ENCODE measurements at regions not wholly inside any gene's neighbourhood (a gene's known extent, or its start where the extent isn't known, plus 50 kb on each side); places are given as distances from the start of the nearest gene placed in this dataset.

GRCh38 chr4:127445471-127445870 lies 187.3 kb upstream of the INTU start:
- Mint-ChIP-seq H3K27me3 (ENCODE audit: low read depth) (no peaks in the 10 kb centered on the region), H3K27ac (ENCODE audit: unreplicated experiment) (no peak overlapping the region), H3K4me1 (peaks cover 7% of the 10 kb centered on the region), H3K9me3 (no peaks in the 10 kb centered on the region), H3K36me3 (ENCODE audit: low read depth) (no peaks in the 10 kb centered on the region), H3K4me3 (no peak overlapping the region)
- DNase-seq (ENCODE audit: low read depth, low spot score) = no peak
- TF ChIP-seq CTCF (conservative IDR thresholded peaks at IDR 0.05) = no peak

DNA sequence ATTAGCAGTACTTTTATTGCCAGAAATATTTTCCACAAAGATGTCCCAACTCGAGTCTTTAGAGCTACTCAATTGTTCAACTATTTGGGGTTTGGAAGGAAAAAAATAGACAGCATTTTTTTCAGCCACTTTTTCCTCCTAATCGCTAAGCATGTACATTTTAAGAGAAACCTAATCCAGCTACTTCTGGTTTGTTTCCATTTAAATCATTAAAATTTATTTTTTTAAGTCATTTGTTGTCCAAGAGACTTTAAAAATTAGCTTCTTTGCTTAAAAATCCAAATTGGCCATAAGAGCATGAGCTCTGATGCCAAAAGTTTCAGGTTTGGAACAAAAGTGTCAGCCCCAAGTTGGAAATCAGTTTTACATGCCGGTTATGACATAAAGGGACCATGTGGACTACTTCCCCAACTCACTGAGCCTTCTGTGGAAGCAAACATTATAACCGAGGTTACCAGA lies 186.3 kb upstream of the INTU start:
- H3K27ac Mint-ChIP-seq (ENCODE audit: unreplicated experiment) = no peak overlapping the region
- DNase-seq (ENCODE audit: low read depth, low spot score) = no peak
- peaks cover 6% of the 10 kb centered on the region for H3K4me1 Mint-ChIP-seq
- TF ChIP-seq CTCF (conservative IDR thresholded peaks at IDR 0.05) = no peak
- no peak overlapping the region for H3K4me3 Mint-ChIP-seq
- H3K36me3 Mint-ChIP-seq (ENCODE audit: low read depth) = no peaks in the 10 kb centered on the region
- no peaks in the 10 kb centered on the region for H3K27me3 Mint-ChIP-seq (ENCODE audit: low read depth)
- no peaks in the 10 kb centered on the region for H3K9me3 Mint-ChIP-seq

DNA sequence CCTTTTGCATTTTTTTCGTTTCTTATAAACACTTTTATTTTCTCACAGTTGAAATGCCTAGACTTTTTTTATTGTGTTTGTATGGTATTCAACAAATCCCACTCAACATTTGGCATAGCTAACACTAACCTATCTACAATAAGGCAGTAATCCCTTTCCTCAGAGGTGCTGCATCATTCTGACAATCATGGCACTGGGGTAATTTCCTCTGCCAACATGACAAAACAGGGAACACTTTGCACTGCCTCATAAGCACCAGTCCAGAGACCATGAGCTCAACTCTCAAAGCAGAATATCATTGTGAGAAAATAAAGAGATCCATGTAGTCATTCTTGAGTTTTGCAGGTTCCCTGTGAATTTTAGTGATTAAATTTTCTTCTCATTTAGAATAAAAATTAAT lies 183.8 kb upstream of the INTU start:
- H3K4me1 Mint-ChIP-seq = no peaks in the 10 kb centered on the region
- no peaks in the 10 kb centered on the region for H3K36me3 Mint-ChIP-seq (ENCODE audit: low read depth)
- no peak overlapping the region for H3K4me3 Mint-ChIP-seq
- DNase-seq (ENCODE audit: low read depth, low spot score) = no peak
- H3K27ac Mint-ChIP-seq (ENCODE audit: unreplicated experiment) = no peak overlapping the region
- TF ChIP-seq CTCF (conservative IDR thresholded peaks at IDR 0.05) = no peak
- H3K9me3 Mint-ChIP-seq = no peaks in the 10 kb centered on the region
- no peaks in the 10 kb centered on the region for H3K27me3 Mint-ChIP-seq (ENCODE audit: low read depth)

- H3K27me3 Mint-ChIP-seq (ENCODE audit: low read depth) = no peaks in the 10 kb centered on the region
- H3K4me3 Mint-ChIP-seq = no peak overlapping the region
- H3K27ac Mint-ChIP-seq (ENCODE audit: unreplicated experiment) = no peak overlapping the region
- no peaks in the 10 kb centered on the region for H3K4me1 Mint-ChIP-seq
- no peak for DNase-seq (ENCODE audit: low read depth, low spot score)
- no peaks in the 10 kb centered on the region for H3K36me3 Mint-ChIP-seq (ENCODE audit: low read depth)
- TF ChIP-seq CTCF (conservative IDR thresholded peaks at IDR 0.05) = no peak
- H3K9me3 Mint-ChIP-seq = peaks cover 2% of the 10 kb centered on the region
Measured at GRCh38 chr4:127449449-127449848, 183.3 kb upstream of the INTU start.

DNA sequence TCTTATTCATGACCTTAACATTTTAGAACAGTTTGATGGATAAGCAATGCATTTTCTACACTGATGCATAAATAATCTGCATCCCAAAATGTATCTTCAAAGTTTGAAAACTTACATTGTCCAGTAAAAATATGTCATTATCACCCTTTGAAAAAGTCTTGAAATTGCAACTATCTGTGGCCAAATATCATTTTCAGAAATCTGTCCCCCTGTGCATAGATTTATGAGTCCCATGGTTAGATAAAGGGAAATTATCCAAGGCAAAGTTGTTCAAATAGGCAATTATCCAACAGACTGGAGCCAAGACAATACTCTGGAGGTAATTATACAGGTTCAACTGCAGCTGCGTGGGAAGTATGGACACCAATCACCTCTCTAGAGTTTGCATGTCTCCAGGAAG lies 182.5 kb upstream of the INTU start:
- peaks cover 2% of the 10 kb centered on the region for H3K9me3 Mint-ChIP-seq
- H3K4me3 Mint-ChIP-seq = no peak overlapping the region
- no peaks in the 10 kb centered on the region for H3K27me3 Mint-ChIP-seq (ENCODE audit: low read depth)
- no peaks in the 10 kb centered on the region for H3K36me3 Mint-ChIP-seq (ENCODE audit: low read depth)
- H3K27ac Mint-ChIP-seq (ENCODE audit: unreplicated experiment) = no peak overlapping the region
- TF ChIP-seq CTCF (conservative IDR thresholded peaks at IDR 0.05) = no peak
- DNase-seq (ENCODE audit: low read depth, low spot score) = no peak
- no peaks in the 10 kb centered on the region for H3K4me1 Mint-ChIP-seq

GRCh38 chr4:127463883-127464282 lies 168.9 kb upstream of the INTU start:
- no peak for DNase-seq (ENCODE audit: low read depth, low spot score)
- Mint-ChIP-seq H3K9me3 (peaks cover 14% of the 10 kb centered on the region), H3K4me3 (no peak overlapping the region), H3K4me1 (no peaks in the 10 kb centered on the region), H3K27me3 (ENCODE audit: low read depth) (no peaks in the 10 kb centered on the region), H3K27ac (ENCODE audit: unreplicated experiment) (no peak overlapping the region), H3K36me3 (ENCODE audit: low read depth) (peaks cover 15% of the 10 kb centered on the region)
- TF ChIP-seq CTCF (conservative IDR thresholded peaks at IDR 0.05) = no peak

All from neural crest cell (in vitro differentiated cells).